Adrenal gland (tissue), 9 donors: ENCODE measurements at regions not wholly inside any gene's neighbourhood (a gene's known extent, or its start where the extent isn't known, plus 50 kb on each side); places are given as distances from the start of the nearest gene placed in this dataset.

ENCODE experiments used
- DNase-seq, 7 donors: peaks; one replicate each; pipeline ENCODE4 v3.0.0-alpha.2; 2019 to 2020
- H3K27ac ChIP-seq, 5 donors: fragments of 200-600 bp; sonication (generic) in 4 of 5; 1 replicate in 3 of 5; 2 replicates in 2 of 5; pipeline versions ENCODE4 v1.5.1 to v1.8.0; 2016 to 2020; ENCODE audit warnings: mild to moderate bottlenecking in 1 of 5
- H3K27me3 ChIP-seq: fragments of 200-600 bp; 2 replicates; pipeline ENCODE4 v1.8.0; 2021
- H3K36me3 ChIP-seq, 2 donors: fragments of 200-600 bp; replicated peaks in 1 of 2; 1 replicate in 1 of 2; 2 replicates in 1 of 2; pipeline versions ENCODE4 v1.5.1 to v1.8.0; 2018 to 2022
- H3K4me1 ChIP-seq, 2 donors: fragments of 200-600 bp; replicated peaks in 1 of 2; 1 replicate in 1 of 2; 2 replicates in 1 of 2; pipeline versions ENCODE4 v1.5.1 to v1.8.0; 2018 to 2021
- H3K4me3 ChIP-seq, 4 donors: fragments of 200-600 bp; sonication (generic) in 3 of 4; one replicate each; pipeline ENCODE4 v1.5.1; 2016 to 2018
- H3K9me3 ChIP-seq, 3 donors: fragments of 200-600 bp; sonication (generic) in 1 of 3; replicated peaks in 1 of 3; 1 replicate in 2 of 3; 2 replicates in 1 of 3; pipeline versions ENCODE4 v1.5.1 to v1.8.0; 2016 to 2021
- CTCF ChIP-seq, 6 experiments: fragments of 450-650 bp in 4 of 6; fragments of 200-600 bp in 2 of 6; sonication (generic) in 1 of 6; IDR thresholded peaks; 1 replicate in 5 of 6; 2 replicates in 1 of 6; pipeline versions ENCODE4 v1.5.1 to v1.8.0; 2016 to 2021; ENCODE audit warnings: antibody characterized with exemption in 6 of 6, mild to moderate bottlenecking in 2 of 6, moderate library complexity in 1 of 6
- POLR2A ChIP-seq, 2 donors: fragments of 450-650 bp; IDR thresholded peaks; one replicate each; pipeline ENCODE4 v1.6.1; 2017; ENCODE audit warnings: antibody characterized with exemption in 2 of 2, mild to moderate bottlenecking in 2 of 2, moderate library complexity in 1 of 2
- WGBS, 4 donors: extraction: QIAGEN DNeasy Blood & Tissue Kit in 2 of 4; methylation state at CpG; one replicate each; pipeline versions ENCODE4 v1.1.5 to v1.1.7; 2013 to 2017; 5-methylcytosine and 5-hydroxymethylcytosine counted together
- intact Hi-C, 2 donors: fragments of 100-400 bp; cut with DNase I; formaldehyde crosslinking; loops; one replicate each; pipeline versions ENCODE4 v1.14.1 to v1.15.0; 2022 to 2023
- donor health status: healthy with polysubstance abuse.
- donor health status: Bipolar disorder and iron deficiency.
- donor health status: DM: yes; HTN: yes; CAD: no.
- donor health status: DM: no; HTN: no; CAD: no.
- donor health status: DM: no; HTN: no; CAD: no.

- intact Hi-C loops: no loop called here
- no peak overlapping the region for H3K4me3 ChIP-seq
- TF ChIP-seq CTCF (IDR thresholded peaks at IDR 0.05) (no peak), POLR2A (IDR thresholded peaks at IDR 0.05) (no peak)
- no peaks in the 10 kb centered on the region for H3K9me3 ChIP-seq
- no peaks in the 10 kb centered on the region for H3K4me1 ChIP-seq
- 58 to 79% (median 73%) methylated on average over 2 of the region's 2 CpGs for WGBS, 4 donors
- no peak for DNase-seq
- H3K27me3 ChIP-seq: no peaks in the 10 kb centered on the region
- H3K36me3 ChIP-seq: no peaks in the 10 kb centered on the region
- no peak overlapping the region for H3K27ac ChIP-seq
Measured at GRCh38 chr7:68058014-68058413, 1061.4 kb downstream of the TYW1 start.

- H3K9me3 ChIP-seq: no peaks in the 10 kb centered on the region
- H3K27ac ChIP-seq: no peak overlapping the region
- H3K4me3 ChIP-seq: no peak overlapping the region
- H3K4me1 ChIP-seq: no peaks in the 10 kb centered on the region
- WGBS, 4 donors: 79 to 87% (median 82%) methylated on average over 6 of the region's 6 CpGs
- DNase-seq: peak in 1 of 7 donors; percentile 2
- TF ChIP-seq CTCF (IDR thresholded peaks at IDR 0.05) (peak in 4 of 6 experiments; percentile 27 to 35 (median 32)), POLR2A (IDR thresholded peaks at IDR 0.05) (no peak)
- H3K27me3 ChIP-seq: no peaks in the 10 kb centered on the region
- intact Hi-C loops: no loop called here
- H3K36me3 ChIP-seq: no peaks in the 10 kb centered on the region
Measured at GRCh38 chr7:68063171-68063570, 1066.5 kb downstream of the TYW1 start.

- Histone ChIP-seq H3K4me1 (no peaks in the 10 kb centered on the region), H3K9me3 (no peaks in the 10 kb centered on the region), H3K36me3 (no peaks in the 10 kb centered on the region), H3K27me3 (no peaks in the 10 kb centered on the region), H3K4me3 (no peak overlapping the region), H3K27ac (no peak overlapping the region)
- DNase-seq: no peak
- WGBS, 4 donors: 85 to 90% (median 89%) methylated on average over 4 of the region's 4 CpGs
- intact Hi-C loops: no loop called here
- TF ChIP-seq POLR2A (IDR thresholded peaks at IDR 0.05) (no peak), CTCF (IDR thresholded peaks at IDR 0.05) (no peak)
Measured at GRCh38 chr7:68065581-68065980, 1068.9 kb downstream of the TYW1 start.

GRCh38 chr7:68067845-68068244 is 1071.2 kb downstream of the TYW1 start:
- 35 to 51% (median 48%) methylated on average over 4 of the region's 4 CpGs for WGBS, 4 donors
- no peak for TF ChIP-seq CTCF (IDR thresholded peaks at IDR 0.05)
- no peak for TF ChIP-seq POLR2A (IDR thresholded peaks at IDR 0.05)
- no peak overlapping the region for H3K4me3 ChIP-seq
- DNase-seq: no peak
- intact Hi-C loops: no loop called here
- H3K36me3 ChIP-seq: no peaks in the 10 kb centered on the region
- H3K27ac ChIP-seq: no peak overlapping the region
- H3K4me1 ChIP-seq: no peaks in the 10 kb centered on the region
- H3K27me3 ChIP-seq: no peaks in the 10 kb centered on the region
- no peaks in the 10 kb centered on the region for H3K9me3 ChIP-seq
